ENCODE measurements at regions not wholly inside any gene's neighbourhood (a gene's known extent, or its start where the extent isn't known, plus 50 kb on each side); places are given as distances from the start of the nearest gene placed in this dataset.
"Not testable (repeated sequence)": the region's sequence is repeated elsewhere in the genome, so short reads cannot be mapped to it uniquely, and the experiment has no call there.

- not testable (repeated sequence) for TF ChIP-seq SUZ12 (IDR thresholded peaks at IDR 0.05; ENCODE audit: extremely low read depth, insufficient read depth, insufficient read length); YY1 (IDR thresholded peaks at IDR 0.05; ENCODE audit: insufficient read depth, insufficient read length)
Observed at GRCh38 chr10:64702086-64702485, 1180.9 kb downstream of the REEP3 start.

Data from NT2/D1 (cell line).